ENCODE measurements at regions not wholly inside any gene's neighbourhood (a gene's known extent, or its start where the extent isn't known, plus 50 kb on each side); places are given as distances from the start of the nearest gene placed in this dataset.

- Mint-ChIP-seq H3K27ac (no peak overlapping the region), H3K9me3 (peaks cover 5% of the 10 kb centered on the region), H3K4me3 (no peak overlapping the region), H3K4me1 (peaks cover 13% of the 10 kb centered on the region), H3K36me3 (no peaks in the 10 kb centered on the region), H3K27me3 (ENCODE audit: low read depth) (no peaks in the 10 kb centered on the region)
- no peak for DNase-seq (ENCODE audit: low spot score in 2 of 2, unreplicated experiment in 2 of 2)
- no peak for TF ChIP-seq CTCF (IDR thresholded peaks at IDR 0.05; ENCODE audit: unreplicated experiment)
These were observed 122.9 kb upstream of the GRIA4 start for GRCh38 chr11:105486929-105487328.

GRCh38 chr11:105469931-105470330 is 139.9 kb upstream of the GRIA4 start:
- peaks cover 27% of the 10 kb centered on the region for H3K4me1 Mint-ChIP-seq
- H3K9me3 Mint-ChIP-seq, result no peaks in the 10 kb centered on the region
- H3K36me3 Mint-ChIP-seq, result no peaks in the 10 kb centered on the region
- no peak for DNase-seq (ENCODE audit: low spot score in 2 of 2, unreplicated experiment in 2 of 2)
- H3K27ac Mint-ChIP-seq, result no peak overlapping the region
- no peak overlapping the region for H3K4me3 Mint-ChIP-seq
- no peak for TF ChIP-seq CTCF (IDR thresholded peaks at IDR 0.05; ENCODE audit: unreplicated experiment)
- H3K27me3 Mint-ChIP-seq (ENCODE audit: low read depth), result no peaks in the 10 kb centered on the region

GRCh38 chr11:105468154-105468553 is 141.7 kb upstream of the GRIA4 start:
- Mint-ChIP-seq H3K4me3 (no peak overlapping the region), H3K27ac (no peak overlapping the region), H3K4me1 (peaks cover 27% of the 10 kb centered on the region), H3K27me3 (ENCODE audit: low read depth) (no peaks in the 10 kb centered on the region), H3K9me3 (no peaks in the 10 kb centered on the region), H3K36me3 (no peaks in the 10 kb centered on the region)
- DNase-seq (ENCODE audit: low spot score in 2 of 2, unreplicated experiment in 2 of 2), result no peak
- TF ChIP-seq CTCF (IDR thresholded peaks at IDR 0.05; ENCODE audit: unreplicated experiment), result no peak

GRCh38 chr11:105466582-105467228 is 143.2 kb upstream of the GRIA4 start:
- H3K4me1 Mint-ChIP-seq, result peaks cover 27% of the 10 kb centered on the region
- DNase-seq (ENCODE audit: low spot score in 2 of 2, unreplicated experiment in 2 of 2), result no peak
- no peak for TF ChIP-seq CTCF (IDR thresholded peaks at IDR 0.05; ENCODE audit: unreplicated experiment)
- no peaks in the 10 kb centered on the region for H3K36me3 Mint-ChIP-seq
- peak overlapping the region; percentile 45 for H3K27ac Mint-ChIP-seq
- H3K9me3 Mint-ChIP-seq, result peaks cover 3% of the 10 kb centered on the region
- H3K27me3 Mint-ChIP-seq (ENCODE audit: low read depth), result no peaks in the 10 kb centered on the region
- no peak overlapping the region for H3K4me3 Mint-ChIP-seq

GRCh38 chr11:105458071-105458470 is 151.8 kb upstream of the GRIA4 start:
- Mint-ChIP-seq H3K9me3 (peaks cover 40% of the 10 kb centered on the region), H3K27ac (no peak overlapping the region), H3K4me1 (peaks cover 6% of the 10 kb centered on the region), H3K36me3 (peaks cover 15% of the 10 kb centered on the region), H3K27me3 (ENCODE audit: low read depth) (no peaks in the 10 kb centered on the region), H3K4me3 (no peak overlapping the region)
- TF ChIP-seq CTCF (IDR thresholded peaks at IDR 0.05; ENCODE audit: unreplicated experiment), result no peak
- no peak for DNase-seq (ENCODE audit: low spot score in 2 of 2, unreplicated experiment in 2 of 2)

GRCh38 chr11:105456950-105457349 is 152.9 kb upstream of the GRIA4 start:
- Mint-ChIP-seq H3K9me3 (peaks cover 40% of the 10 kb centered on the region), H3K4me3 (no peak overlapping the region)

More at GRCh38 chr11:105456950-105457349, 152.9 kb upstream of the GRIA4 start:
- Mint-ChIP-seq H3K27me3 (ENCODE audit: low read depth) (no peaks in the 10 kb centered on the region), H3K36me3 (peaks cover 15% of the 10 kb centered on the region), H3K27ac (no peak overlapping the region), H3K4me1 (peaks cover 6% of the 10 kb centered on the region)
- DNase-seq (ENCODE audit: low spot score in 2 of 2, unreplicated experiment in 2 of 2), result no peak
- no peak for TF ChIP-seq CTCF (IDR thresholded peaks at IDR 0.05; ENCODE audit: unreplicated experiment)
